LNCaP clone FGC (cell line): ENCODE measurements at regions not wholly inside any gene's neighbourhood (a gene's known extent, or its start where the extent isn't known, plus 50 kb on each side); places are given as distances from the start of the nearest gene placed in this dataset.

Experiments used
- DNase-seq: peaks from one replicate; pipeline ENCODE4 v3.0.0-alpha.2; 2011; ENCODE audit warnings: low read depth
- H3K4me3 ChIP-seq: 2 replicates; pipeline ENCODE4 v1.5.1; 2011; ENCODE audit warnings: mild to moderate bottlenecking, low read depth, low read length, control low read depth
- CTCF ChIP-seq: IDR thresholded peaks from 2 replicates; pipeline ENCODE4 v1.5.1; 2012; ENCODE audit warnings: mild to moderate bottlenecking; ENCODE audit not compliant: control insufficient read depth, insufficient read depth; ENCODE audit errors: extremely low read depth

DNA sequence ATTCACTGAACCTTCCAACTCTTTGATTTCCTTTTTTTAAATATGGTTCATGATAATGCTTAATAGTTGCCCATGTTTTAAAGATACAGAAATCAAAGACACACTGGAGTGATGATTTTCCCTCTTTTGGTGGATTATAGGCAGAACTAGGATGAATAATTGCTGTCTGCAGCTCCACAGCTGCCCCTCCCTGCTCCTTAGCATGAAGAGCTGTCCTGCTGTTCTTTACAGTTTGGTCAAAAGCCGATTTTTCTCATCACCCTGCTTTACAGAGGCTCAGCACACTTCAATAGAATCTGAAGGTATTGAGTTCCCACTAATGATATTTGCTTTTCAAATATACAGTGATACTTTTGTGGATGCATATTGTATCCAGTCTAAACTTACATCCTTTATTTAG lies 202.6 kb downstream of the AASDHPPT start:
- no peak for DNase-seq
- TF ChIP-seq CTCF: no peak
- no peak overlapping the region for H3K4me3 ChIP-seq

- H3K4me3 ChIP-seq: no peak overlapping the region
- DNase-seq: no peak
- TF ChIP-seq CTCF: no peak
Observed at GRCh38 chr11:106281455-106282173, 204.2 kb downstream of the AASDHPPT start.

GRCh38 chr11:106286881-106287504 lies 209.5 kb downstream of the AASDHPPT start:
- DNase-seq: no peak
- no peak overlapping the region for H3K4me3 ChIP-seq
- no peak for TF ChIP-seq CTCF

DNA sequence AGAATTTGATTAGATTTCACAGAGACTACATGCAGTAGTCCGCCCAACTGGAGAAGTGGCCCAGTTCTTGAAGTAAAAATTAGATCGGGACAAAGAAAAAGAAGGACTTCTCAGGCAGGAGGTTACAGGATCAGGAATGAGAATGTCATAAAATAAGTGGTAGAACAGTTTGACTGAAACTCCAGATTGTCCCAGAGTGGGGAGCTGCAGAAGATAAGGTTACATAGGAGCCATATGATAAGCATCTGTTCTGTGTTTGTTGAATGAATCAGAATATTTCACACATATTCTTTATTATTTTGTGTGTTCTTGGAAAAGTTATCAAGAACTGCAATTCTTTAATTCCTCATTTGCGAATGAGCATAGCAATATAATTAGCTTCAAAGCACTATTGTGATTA lies 210.6 kb downstream of the AASDHPPT start:
- TF ChIP-seq CTCF: no peak
- no peak for DNase-seq
- H3K4me3 ChIP-seq: no peak overlapping the region

DNA sequence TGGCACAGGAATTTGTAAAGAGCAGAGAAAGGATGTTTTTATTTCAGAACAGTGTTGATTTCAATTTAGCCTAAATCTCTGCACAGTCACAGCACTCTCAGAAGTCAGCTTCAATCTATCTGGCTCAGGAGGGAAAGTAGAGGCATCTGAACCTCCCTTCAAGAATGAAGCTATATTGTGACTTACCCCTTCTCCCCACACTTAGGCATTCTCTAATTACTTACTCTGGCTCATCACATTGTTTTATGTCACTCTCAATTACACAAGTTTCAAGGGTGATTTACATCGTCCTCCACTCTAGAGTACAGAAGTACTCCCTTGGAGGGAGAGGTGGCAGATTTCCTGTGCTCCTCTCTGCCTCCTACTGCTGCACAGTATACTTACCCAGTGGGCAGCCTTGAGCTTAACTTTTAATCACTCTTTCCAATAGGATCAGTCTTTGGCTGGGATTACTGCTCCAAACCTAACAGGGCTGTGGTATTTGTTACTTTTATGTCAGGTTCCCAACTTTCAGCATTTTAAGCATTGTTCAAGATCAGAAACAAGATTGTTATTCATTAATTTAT lies 211.4 kb downstream of the AASDHPPT start:
- H3K4me3 ChIP-seq: no peak overlapping the region
- no peak for DNase-seq
- no peak for TF ChIP-seq CTCF

DNA sequence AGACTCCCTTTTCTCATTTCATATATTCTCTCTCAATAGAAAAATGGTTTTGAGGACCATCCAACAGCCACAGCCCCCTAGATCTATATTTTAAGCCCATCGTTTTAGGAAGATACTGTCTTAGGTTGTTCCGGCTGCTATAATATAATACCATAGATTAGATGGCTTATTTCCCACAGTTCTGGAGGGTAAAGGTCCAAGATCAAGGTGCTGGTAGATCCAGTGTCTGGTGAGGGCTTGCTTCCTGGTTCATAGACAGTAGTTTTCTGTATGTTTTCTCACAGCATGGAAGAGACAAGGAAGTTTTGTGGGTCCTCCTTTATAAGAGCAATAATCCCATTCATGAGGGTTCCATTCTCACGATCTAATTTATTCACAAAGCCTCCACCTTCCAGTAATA lies 215.1 kb downstream of the AASDHPPT start:
- no peak overlapping the region for H3K4me3 ChIP-seq
- DNase-seq: no peak
- no peak for TF ChIP-seq CTCF
